Effector CD8-positive, alpha-beta T cell (primary cell): ENCODE measurements at regions not wholly inside any gene's neighbourhood (a gene's known extent, or its start where the extent isn't known, plus 50 kb on each side); places are given as distances from the start of the nearest gene placed in this dataset.

Experiments
- DNase-seq: peaks from one replicate; lab custom pipeline; 2025; lab: John Stamatoyannopoulos, UW

GRCh38 chr17:15177343-15177742 lies 87.8 kb downstream of the PMP22 start:
- no peak for DNase-seq

- DNase-seq: no peak
Observed at GRCh38 chr17:15175356-15175755, 89.8 kb downstream of the PMP22 start.

GRCh38 chr17:15171167-15172047 lies 93.7 kb downstream of the PMP22 start:
- no peak for DNase-seq

- no peak for DNase-seq
Observed at GRCh38 chr17:15169676-15170075, 95.5 kb downstream of the PMP22 start.

GRCh38 chr17:15168379-15168778 lies 96.7 kb downstream of the PMP22 start:
- no peak for DNase-seq

GRCh38 chr17:15161395-15161794 lies 103.7 kb downstream of the PMP22 start:
- no peak for DNase-seq

GRCh38 chr17:15157051-15157450 lies 108.1 kb downstream of the PMP22 start:
- DNase-seq: no peak

- no peak for DNase-seq
Observed at GRCh38 chr17:15154618-15155017, 110.5 kb downstream of the PMP22 start.

GRCh38 chr17:15145621-15146020 lies 119.5 kb downstream of the PMP22 start:
- no peak for DNase-seq

GRCh38 chr17:15143524-15143923 lies 121.6 kb downstream of the PMP22 start:
- no peak for DNase-seq

- no peak for DNase-seq
Observed at GRCh38 chr17:15134363-15134762, 130.8 kb downstream of the PMP22 start.

- no peak for DNase-seq
Observed at GRCh38 chr17:15133826-15134225, 131.3 kb downstream of the PMP22 start.

GRCh38 chr17:15133143-15133542 lies 132.0 kb downstream of the PMP22 start:
- no peak for DNase-seq

- DNase-seq: no peak
Observed at GRCh38 chr17:15130426-15130825, 134.7 kb downstream of the PMP22 start.

GRCh38 chr17:15129986-15130385 lies 135.1 kb downstream of the PMP22 start:
- DNase-seq: no peak

GRCh38 chr17:15124746-15125145 lies 140.4 kb downstream of the PMP22 start:
- DNase-seq: no peak

- no peak for DNase-seq
Observed at GRCh38 chr17:15124264-15124595, 140.9 kb downstream of the PMP22 start.

GRCh38 chr17:15123593-15124263 lies 141.4 kb downstream of the PMP22 start:
- no peak for DNase-seq

GRCh38 chr17:15122857-15123256 lies 142.3 kb downstream of the PMP22 start:
- DNase-seq: no peak

- DNase-seq: no peak
Observed at GRCh38 chr17:15121426-15121825, 143.7 kb downstream of the PMP22 start.

- DNase-seq: no peak
Observed at GRCh38 chr17:15119968-15120367, 145.2 kb downstream of the PMP22 start.

- DNase-seq: no peak
Observed at GRCh38 chr17:15117239-15117638, 147.9 kb downstream of the PMP22 start.

- no peak for DNase-seq
Observed at GRCh38 chr17:15112846-15113617, 152.1 kb downstream of the PMP22 start.
